ENCODE measurements at regions not wholly inside any gene's neighbourhood (a gene's known extent, or its start where the extent isn't known, plus 50 kb on each side); places are given as distances from the start of the nearest gene placed in this dataset.

DNA sequence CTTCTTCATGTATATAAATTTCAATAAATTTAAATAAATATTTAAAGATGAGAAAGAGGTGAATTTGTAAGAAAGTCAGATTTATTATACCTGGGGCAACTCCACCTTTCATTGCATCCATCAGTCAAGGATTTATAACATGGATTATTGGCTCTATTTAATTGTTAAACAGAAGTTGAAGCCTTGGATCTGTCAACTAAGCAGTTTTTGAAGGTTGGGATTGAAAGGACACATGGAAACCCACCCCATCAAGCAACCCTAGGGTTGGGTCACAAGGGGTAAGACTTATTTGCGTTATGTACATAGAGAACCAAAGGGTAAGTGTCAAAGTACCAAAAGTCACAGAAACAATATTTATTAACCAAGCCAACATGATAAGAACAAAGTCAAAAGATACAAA, 342.5 kb downstream of the ELAVL2 start:
- no peak for DNase-seq (ENCODE audit: extremely low read depth, low read depth)
- TF ChIP-seq, protein P1, sequence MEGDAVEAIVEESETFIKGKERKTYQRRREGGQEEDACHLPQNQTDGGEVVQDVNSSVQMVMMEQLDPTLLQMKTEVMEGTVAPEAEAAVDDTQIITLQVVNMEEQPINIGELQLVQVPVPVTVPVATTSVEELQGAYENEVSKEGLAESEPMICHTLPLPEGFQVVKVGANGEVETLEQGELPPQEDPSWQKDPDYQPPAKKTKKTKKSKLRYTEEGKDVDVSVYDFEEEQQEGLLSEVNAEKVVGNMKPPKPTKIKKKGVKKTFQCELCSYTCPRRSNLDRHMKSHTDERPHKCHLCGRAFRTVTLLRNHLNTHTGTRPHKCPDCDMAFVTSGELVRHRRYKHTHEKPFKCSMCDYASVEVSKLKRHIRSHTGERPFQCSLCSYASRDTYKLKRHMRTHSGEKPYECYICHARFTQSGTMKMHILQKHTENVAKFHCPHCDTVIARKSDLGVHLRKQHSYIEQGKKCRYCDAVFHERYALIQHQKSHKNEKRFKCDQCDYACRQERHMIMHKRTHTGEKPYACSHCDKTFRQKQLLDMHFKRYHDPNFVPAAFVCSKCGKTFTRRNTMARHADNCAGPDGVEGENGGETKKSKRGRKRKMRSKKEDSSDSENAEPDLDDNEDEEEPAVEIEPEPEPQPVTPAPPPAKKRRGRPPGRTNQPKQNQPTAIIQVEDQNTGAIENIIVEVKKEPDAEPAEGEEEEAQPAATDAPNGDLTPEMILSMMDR (IDR thresholded peaks at IDR 0.05; ENCODE audit: low read depth, low read length) = no peak

DNA sequence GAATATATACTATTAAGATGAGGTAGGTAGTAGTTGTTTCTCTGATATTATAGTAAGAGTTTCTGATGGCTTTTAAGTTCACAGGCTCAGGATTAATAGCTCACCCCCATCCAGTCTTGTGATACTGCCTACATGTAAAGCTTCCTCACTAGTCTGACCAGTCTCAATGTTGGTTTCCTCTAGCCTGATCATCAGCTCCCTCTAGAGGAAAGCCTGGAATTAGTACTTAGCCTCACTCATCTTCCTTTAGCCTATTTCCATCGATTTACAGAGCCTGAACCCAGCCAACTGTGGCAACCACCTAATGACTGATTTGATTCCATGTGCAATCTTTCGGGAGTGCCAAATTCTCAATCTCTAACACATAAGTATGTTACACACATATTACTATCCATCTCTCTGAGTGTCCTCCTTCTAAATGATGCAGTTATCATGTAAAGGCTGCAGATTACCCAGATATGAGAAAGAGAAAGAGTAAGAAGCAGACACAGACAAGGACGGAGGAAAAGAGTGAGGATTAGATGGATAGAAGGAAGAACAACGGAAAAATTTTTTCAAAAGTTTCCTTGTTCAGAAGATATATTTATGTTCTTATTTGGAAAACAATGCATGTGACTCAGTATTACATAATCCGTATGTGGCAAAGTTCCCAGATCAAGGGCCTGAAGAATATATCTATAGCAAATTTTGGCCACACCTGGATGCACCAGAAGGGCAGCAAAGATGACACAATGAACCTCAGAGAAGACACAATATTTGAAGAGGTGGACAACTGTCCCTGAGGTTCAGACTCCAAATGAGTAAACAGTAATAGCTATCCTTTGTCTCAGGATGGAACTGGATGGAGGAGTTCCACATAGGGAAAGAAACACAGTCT, 333.7 kb downstream of the ELAVL2 start:
- TF ChIP-seq, protein P1 (IDR thresholded peaks at IDR 0.05; ENCODE audit: low read depth, low read length) = peak; percentile 48
- DNase-seq (ENCODE audit: extremely low read depth, low read depth) = no peak

DNA sequence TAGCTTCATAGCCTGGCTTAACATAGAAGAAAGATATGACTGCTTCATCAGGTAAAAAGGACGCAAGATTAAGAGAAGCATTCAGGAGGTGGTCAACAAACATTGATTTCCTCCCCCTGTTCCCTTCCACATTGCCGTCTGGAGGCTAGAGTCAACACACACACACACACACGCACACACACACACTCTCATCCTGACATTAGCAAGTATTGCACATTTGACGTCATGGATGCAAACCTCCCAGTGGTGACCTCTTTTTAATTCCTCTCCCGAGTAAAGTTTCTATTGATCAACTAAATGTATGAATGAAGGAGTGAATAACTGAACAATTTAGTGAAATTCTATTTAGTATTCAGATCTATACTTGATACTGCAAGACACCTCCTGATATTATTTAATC, 332.8 kb downstream of the ELAVL2 start:
- TF ChIP-seq, protein P1 (IDR thresholded peaks at IDR 0.05; ENCODE audit: low read depth, low read length) = no peak
- DNase-seq (ENCODE audit: extremely low read depth, low read depth) = no peak

DNA sequence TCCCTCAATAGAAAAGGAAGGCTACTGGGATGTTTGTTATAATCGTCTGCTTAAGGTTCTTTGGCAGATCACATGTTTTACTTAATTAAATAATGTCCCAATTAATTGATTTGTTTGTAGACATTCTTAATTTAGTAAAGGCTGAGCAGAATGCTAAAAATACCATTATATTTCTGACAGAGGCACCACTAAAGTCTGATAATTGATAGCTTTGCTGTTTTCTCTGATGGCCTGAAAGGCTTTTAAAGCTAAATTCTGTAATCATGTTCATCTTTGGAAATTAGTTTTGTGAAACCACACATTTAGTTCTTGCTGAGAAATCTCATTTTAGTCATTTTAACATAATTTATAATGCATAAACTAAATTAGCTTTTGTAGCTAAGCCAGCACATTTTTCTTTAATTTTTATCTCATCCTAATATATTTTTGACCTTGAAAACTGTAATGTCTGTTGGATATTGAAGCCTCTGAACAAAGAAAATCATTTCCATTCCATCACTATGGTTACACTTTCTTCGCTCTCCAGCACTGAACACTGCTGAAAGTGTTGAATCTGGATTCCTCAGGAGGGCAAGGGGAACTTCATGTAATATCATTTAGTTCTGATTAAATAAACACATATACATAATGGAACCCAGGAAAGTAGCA, 329.4 kb downstream of the ELAVL2 start:
- DNase-seq (ENCODE audit: extremely low read depth, low read depth) = no peak

DNA sequence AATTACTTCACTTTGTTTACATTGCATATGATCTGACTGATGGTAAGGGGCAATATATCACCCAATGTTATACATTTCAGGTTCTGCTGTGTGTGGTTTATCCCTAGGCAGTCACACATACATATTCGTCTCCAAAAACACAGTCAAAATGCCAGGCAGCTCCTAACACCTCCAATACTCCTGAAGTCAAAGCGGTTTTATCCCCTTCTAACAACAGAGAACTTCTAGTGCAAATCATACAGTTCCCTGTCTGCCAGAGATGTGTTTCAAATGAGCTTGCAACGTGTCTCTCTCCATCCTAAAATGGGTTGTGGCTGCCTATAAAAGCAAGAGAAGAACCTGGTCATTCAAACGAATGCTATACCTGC, 328.9 kb downstream of the ELAVL2 start:
- TF ChIP-seq, protein P1 (IDR thresholded peaks at IDR 0.05; ENCODE audit: low read depth, low read length) = no peak
- DNase-seq (ENCODE audit: extremely low read depth, low read depth) = no peak

More for the DNA sequence above, 329.4 kb downstream of the ELAVL2 start:
- TF ChIP-seq, protein P1 (IDR thresholded peaks at IDR 0.05; ENCODE audit: low read depth, low read length) = no peak

DNA sequence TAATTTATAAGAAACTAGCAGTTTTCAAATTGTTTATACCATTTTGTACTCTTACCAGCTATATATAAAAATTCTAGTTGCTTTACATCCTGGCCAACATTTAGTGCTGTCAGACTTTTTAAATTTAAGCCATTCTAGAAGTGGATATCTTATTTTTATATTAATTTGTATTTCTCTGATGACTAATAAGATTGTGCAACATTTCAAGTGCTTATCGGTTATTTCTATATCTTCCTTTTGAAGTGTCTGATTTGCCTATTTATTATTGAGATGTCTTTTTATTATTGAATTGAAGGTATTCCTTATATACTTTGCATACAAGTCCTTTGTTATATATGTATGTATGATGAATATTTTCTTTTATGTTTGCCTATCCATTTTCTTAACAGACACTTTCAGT, 324.0 kb downstream of the ELAVL2 start:
- TF ChIP-seq, protein P1 (IDR thresholded peaks at IDR 0.05; ENCODE audit: low read depth, low read length) = no peak
- no peak for DNase-seq (ENCODE audit: extremely low read depth, low read depth)

DNA sequence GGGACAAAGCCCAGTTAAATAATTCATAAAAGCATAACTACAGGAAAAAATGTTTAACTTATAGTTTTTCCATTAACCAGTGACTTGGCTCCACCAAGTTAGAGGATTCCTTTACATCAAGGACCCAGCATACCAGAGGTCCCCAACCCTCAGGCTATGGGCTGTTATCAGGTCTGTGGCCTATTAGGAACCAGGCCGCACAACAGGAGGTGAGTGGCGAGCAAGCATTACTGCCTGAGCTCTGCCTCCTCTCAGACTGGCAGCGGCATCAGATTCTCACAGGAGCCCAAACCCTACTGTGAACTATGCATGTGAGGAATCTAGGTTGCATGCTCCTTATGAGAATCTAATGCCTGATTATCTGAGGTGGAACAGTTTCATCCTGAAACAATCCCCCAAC, 303.1 kb downstream of the ELAVL2 start:
- no peak for DNase-seq (ENCODE audit: extremely low read depth, low read depth)
- TF ChIP-seq, protein P1 (IDR thresholded peaks at IDR 0.05; ENCODE audit: low read depth, low read length) = no peak
